ENCODE measurements at regions not wholly inside any gene's neighbourhood (a gene's known extent, or its start where the extent isn't known, plus 50 kb on each side); places are given as distances from the start of the nearest gene placed in this dataset.

GRCh38 chr13:85663856-85664255 lies 135.4 kb downstream of the SLITRK6 start:
- DNase-seq: no peak

- DNase-seq: no peak
Measured at GRCh38 chr13:85662186-85662585, 137.0 kb downstream of the SLITRK6 start.

GRCh38 chr13:85661675-85662074 lies 137.5 kb downstream of the SLITRK6 start:
- DNase-seq: no peak

GRCh38 chr13:85659493-85659892 lies 139.7 kb downstream of the SLITRK6 start:
- no peak for DNase-seq

- no peak for DNase-seq
Measured at GRCh38 chr13:85657942-85658341, 141.3 kb downstream of the SLITRK6 start.

GRCh38 chr13:85655040-85655439 lies 144.2 kb downstream of the SLITRK6 start:
- no peak for DNase-seq

GRCh38 chr13:85654227-85654626 lies 145.0 kb downstream of the SLITRK6 start:
- DNase-seq: no peak

GRCh38 chr13:85653681-85654080 lies 145.5 kb downstream of the SLITRK6 start:
- no peak for DNase-seq

GRCh38 chr13:85652491-85652890 lies 146.7 kb downstream of the SLITRK6 start:
- DNase-seq: no peak

GRCh38 chr13:85651440-85651839 lies 147.8 kb downstream of the SLITRK6 start:
- no peak for DNase-seq

- DNase-seq: no peak
Measured at GRCh38 chr13:85650613-85651012, 148.6 kb downstream of the SLITRK6 start.

GRCh38 chr13:85640727-85641126 lies 158.5 kb downstream of the SLITRK6 start:
- DNase-seq: no peak

- DNase-seq: no peak
Measured at GRCh38 chr13:85638815-85639393, 160.3 kb downstream of the SLITRK6 start.

- no peak for DNase-seq
Measured at GRCh38 chr13:85638265-85638664, 161.0 kb downstream of the SLITRK6 start.

GRCh38 chr13:85632526-85633195 lies 166.6 kb downstream of the SLITRK6 start:
- no peak for DNase-seq

GRCh38 chr13:85631801-85632200 lies 167.4 kb downstream of the SLITRK6 start:
- no peak for DNase-seq

GRCh38 chr13:85626603-85627002 lies 172.6 kb downstream of the SLITRK6 start:
- DNase-seq: no peak

GRCh38 chr13:85619321-85619720 lies 179.9 kb downstream of the SLITRK6 start:
- no peak for DNase-seq

- no peak for DNase-seq
Measured at GRCh38 chr13:85618521-85618920, 180.7 kb downstream of the SLITRK6 start.

- no peak for DNase-seq
Measured at GRCh38 chr13:85616275-85616674, 182.9 kb downstream of the SLITRK6 start.

- no peak for DNase-seq
Measured at GRCh38 chr13:85615031-85615430, 184.2 kb downstream of the SLITRK6 start.

- no peak for DNase-seq
Measured at GRCh38 chr13:85610024-85610423, 189.2 kb downstream of the SLITRK6 start.

GRCh38 chr13:85608255-85608829 lies 190.9 kb downstream of the SLITRK6 start:
- DNase-seq: no peak

GRCh38 chr13:85603735-85604134 lies 195.5 kb downstream of the SLITRK6 start:
- no peak for DNase-seq

- DNase-seq: no peak
Measured at GRCh38 chr13:85601526-85601925, 197.7 kb downstream of the SLITRK6 start.

All from NCI-H1694 (cell line).